ENCODE measurements at regions not wholly inside any gene's neighbourhood (a gene's known extent, or its start where the extent isn't known, plus 50 kb on each side); places are given as distances from the start of the nearest gene placed in this dataset.

- TF ChIP-seq GABPA (IDR thresholded peaks at IDR 0.05; ENCODE audit: low read depth) (no peak), SRF (IDR thresholded peaks at IDR 0.05; ENCODE audit: low read depth in 2 of 2, low read length in 2 of 2) (no peak), CEBPB (IDR thresholded peaks at IDR 0.05; ENCODE audit: borderline replicate concordance in 1 of 2, low read depth in 2 of 2, low read length in 2 of 2) (no peak)
- no peak overlapping the region for H3K9ac ChIP-seq (ENCODE audit: control insufficient read depth, insufficient read depth, low read length)
- ATAC-seq (no peak), FAIRE-seq (no peak), DNase-seq (ENCODE audit: low read depth, low spot score) (no peak)
- intact Hi-C loops (cut with micrococcal nuclease; ENCODE audit: unreplicated experiment) (no loop called here), in situ Hi-C loops (cut with MboI) (no loop called here)
- H3K9me3 ChIP-seq (replicated peaks; ENCODE audit: control insufficient read depth, insufficient read depth, low read length), result no peaks in the 10 kb centered on the region; the same call in 2 of the 3 replicates
- ChIA-PET RAD21 (ENCODE audit: unreplicated experiment) (no interaction called here), SMC1A (ENCODE audit: uncharacterized antibody, unreplicated experiment) (no interaction called here), POLR2A (no interaction called here), CTCF (no interaction called here)
- 9% methylated on average over 4 of the region's 4 CpGs for WGBS (ENCODE audit: insufficient coverage, insufficient replicate concordance, low lambda C conversion rate, missing lambda C conversion rate)
- H3K27me3 ChIP-seq (replicated peaks in 1 of 2; ENCODE audit: control insufficient read depth in 2 of 2, insufficient read depth in 2 of 2, low read length in 1 of 2), result peaks cover 0 to 2% of the 10 kb centered on the region in 2 experiments; a peak in 1 of 4 replicates
- H4K20me1 ChIP-seq (ENCODE audit: control insufficient read depth, insufficient read depth), result no peaks in the 10 kb centered on the region
- H3K4me1 ChIP-seq (ENCODE audit: control insufficient read depth, insufficient read depth, low read length), result no peaks in the 10 kb centered on the region
- no TSS peak for BruUV-seq (replicated peaks)
- H3K4me3 ChIP-seq, result no peak overlapping the region
- no peaks in the 10 kb centered on the region for H3K79me2 ChIP-seq (ENCODE audit: control insufficient read depth, insufficient read depth, low read length)
- no peak overlapping the region for H3K27ac ChIP-seq (ENCODE audit: control insufficient read depth, insufficient read depth)
- H2AFZ ChIP-seq (ENCODE audit: control insufficient read depth, low read depth, low read length), result no peak overlapping the region
- no peaks in the 10 kb centered on the region for H3K36me3 ChIP-seq (ENCODE audit: control insufficient read depth in 2 of 2, insufficient read depth in 2 of 2, low read length in 1 of 2)
- H3K4me2 ChIP-seq (ENCODE audit: control insufficient read depth, insufficient read depth), result no peak overlapping the region
These were observed 284.7 kb downstream of the SMARCA2 start for GRCh38 chr9:2299843-2300205.

- POLR2A ChIA-PET, result no interaction called here
- SMC1A ChIA-PET (ENCODE audit: uncharacterized antibody, unreplicated experiment), result no interaction called here
- RAD21 ChIA-PET (ENCODE audit: unreplicated experiment), result no interaction called here
- intact Hi-C loops (cut with micrococcal nuclease; ENCODE audit: unreplicated experiment), result no loop called here
- Histone ChIP-seq H3K27ac (ENCODE audit: control insufficient read depth, insufficient read depth) (no peak overlapping the region), H3K9me3 (replicated peaks; ENCODE audit: control insufficient read depth, insufficient read depth, low read length) (no peaks in the 10 kb centered on the region; the same call in 2 of the 3 replicates), H3K79me2 (ENCODE audit: control insufficient read depth, insufficient read depth, low read length) (no peaks in the 10 kb centered on the region), H3K27me3 (replicated peaks in 1 of 2; ENCODE audit: control insufficient read depth in 2 of 2, insufficient read depth in 2 of 2, low read length in 1 of 2) (peaks cover 0 to 2% of the 10 kb centered on the region in 2 experiments; a peak in 1 of 4 replicates), H3K4me1 (ENCODE audit: control insufficient read depth, insufficient read depth, low read length) (no peaks in the 10 kb centered on the region), H3K36me3 (ENCODE audit: control insufficient read depth in 2 of 2, insufficient read depth in 2 of 2, low read length in 1 of 2) (no peaks in the 10 kb centered on the region), H3K4me3 (no peak overlapping the region), H3K4me2 (ENCODE audit: control insufficient read depth, insufficient read depth) (no peak overlapping the region), H2AFZ (ENCODE audit: control insufficient read depth, low read depth, low read length) (no peak overlapping the region), H3K9ac (ENCODE audit: control insufficient read depth, insufficient read depth, low read length) (no peak overlapping the region), H4K20me1 (ENCODE audit: control insufficient read depth, insufficient read depth) (no peaks in the 10 kb centered on the region)
- CTCF ChIA-PET, result no interaction called here
- in situ Hi-C loops (cut with MboI), result no loop called here
- FAIRE-seq, result no peak
- ATAC-seq, result no peak
- DNase-seq (ENCODE audit: low read depth, low spot score), result no peak
- BruUV-seq (replicated peaks), result no TSS peak
- TF ChIP-seq NFYB (IDR thresholded peaks at IDR 0.05; ENCODE audit: insufficient read depth, low read depth, low read length) (no peak), BCL11A (IDR thresholded peaks at IDR 0.05; ENCODE audit: low read depth, low read length) (no peak), JUNB (IDR thresholded peaks at IDR 0.05) (no peak), PAX5 (IDR thresholded peaks at IDR 0.05; ENCODE audit: borderline replicate concordance, low read depth, low read length) (no peak), EED (IDR thresholded peaks at IDR 0.05; ENCODE audit: low read depth) (no peak), SUZ12 (IDR thresholded peaks at IDR 0.05; ENCODE audit: unreplicated experiment) (no peak), SUPT20H (IDR thresholded peaks at IDR 0.05; ENCODE audit: borderline replicate concordance, control insufficient read depth, low read depth, low read length) (no peak)
- TF ChIP-seq, protein P1, sequence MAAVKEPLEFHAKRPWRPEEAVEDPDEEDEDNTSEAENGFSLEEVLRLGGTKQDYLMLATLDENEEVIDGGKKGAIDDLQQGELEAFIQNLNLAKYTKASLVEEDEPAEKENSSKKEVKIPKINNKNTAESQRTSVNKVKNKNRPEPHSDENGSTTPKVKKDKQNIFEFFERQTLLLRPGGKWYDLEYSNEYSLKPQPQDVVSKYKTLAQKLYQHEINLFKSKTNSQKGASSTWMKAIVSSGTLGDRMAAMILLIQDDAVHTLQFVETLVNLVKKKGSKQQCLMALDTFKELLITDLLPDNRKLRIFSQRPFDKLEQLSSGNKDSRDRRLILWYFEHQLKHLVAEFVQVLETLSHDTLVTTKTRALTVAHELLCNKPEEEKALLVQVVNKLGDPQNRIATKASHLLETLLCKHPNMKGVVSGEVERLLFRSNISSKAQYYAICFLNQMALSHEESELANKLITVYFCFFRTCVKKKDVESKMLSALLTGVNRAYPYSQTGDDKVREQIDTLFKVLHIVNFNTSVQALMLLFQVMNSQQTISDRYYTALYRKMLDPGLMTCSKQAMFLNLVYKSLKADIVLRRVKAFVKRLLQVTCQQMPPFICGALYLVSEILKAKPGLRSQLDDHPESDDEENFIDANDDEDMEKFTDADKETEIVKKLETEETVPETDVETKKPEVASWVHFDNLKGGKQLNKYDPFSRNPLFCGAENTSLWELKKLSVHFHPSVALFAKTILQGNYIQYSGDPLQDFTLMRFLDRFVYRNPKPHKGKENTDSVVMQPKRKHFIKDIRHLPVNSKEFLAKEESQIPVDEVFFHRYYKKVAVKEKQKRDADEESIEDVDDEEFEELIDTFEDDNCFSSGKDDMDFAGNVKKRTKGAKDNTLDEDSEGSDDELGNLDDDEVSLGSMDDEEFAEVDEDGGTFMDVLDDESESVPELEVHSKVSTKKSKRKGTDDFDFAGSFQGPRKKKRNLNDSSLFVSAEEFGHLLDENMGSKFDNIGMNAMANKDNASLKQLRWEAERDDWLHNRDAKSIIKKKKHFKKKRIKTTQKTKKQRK (IDR thresholded peaks at IDR 0.05; ENCODE audit: low read depth, low read length), result no peak
- TF ChIP-seq, protein P2, sequence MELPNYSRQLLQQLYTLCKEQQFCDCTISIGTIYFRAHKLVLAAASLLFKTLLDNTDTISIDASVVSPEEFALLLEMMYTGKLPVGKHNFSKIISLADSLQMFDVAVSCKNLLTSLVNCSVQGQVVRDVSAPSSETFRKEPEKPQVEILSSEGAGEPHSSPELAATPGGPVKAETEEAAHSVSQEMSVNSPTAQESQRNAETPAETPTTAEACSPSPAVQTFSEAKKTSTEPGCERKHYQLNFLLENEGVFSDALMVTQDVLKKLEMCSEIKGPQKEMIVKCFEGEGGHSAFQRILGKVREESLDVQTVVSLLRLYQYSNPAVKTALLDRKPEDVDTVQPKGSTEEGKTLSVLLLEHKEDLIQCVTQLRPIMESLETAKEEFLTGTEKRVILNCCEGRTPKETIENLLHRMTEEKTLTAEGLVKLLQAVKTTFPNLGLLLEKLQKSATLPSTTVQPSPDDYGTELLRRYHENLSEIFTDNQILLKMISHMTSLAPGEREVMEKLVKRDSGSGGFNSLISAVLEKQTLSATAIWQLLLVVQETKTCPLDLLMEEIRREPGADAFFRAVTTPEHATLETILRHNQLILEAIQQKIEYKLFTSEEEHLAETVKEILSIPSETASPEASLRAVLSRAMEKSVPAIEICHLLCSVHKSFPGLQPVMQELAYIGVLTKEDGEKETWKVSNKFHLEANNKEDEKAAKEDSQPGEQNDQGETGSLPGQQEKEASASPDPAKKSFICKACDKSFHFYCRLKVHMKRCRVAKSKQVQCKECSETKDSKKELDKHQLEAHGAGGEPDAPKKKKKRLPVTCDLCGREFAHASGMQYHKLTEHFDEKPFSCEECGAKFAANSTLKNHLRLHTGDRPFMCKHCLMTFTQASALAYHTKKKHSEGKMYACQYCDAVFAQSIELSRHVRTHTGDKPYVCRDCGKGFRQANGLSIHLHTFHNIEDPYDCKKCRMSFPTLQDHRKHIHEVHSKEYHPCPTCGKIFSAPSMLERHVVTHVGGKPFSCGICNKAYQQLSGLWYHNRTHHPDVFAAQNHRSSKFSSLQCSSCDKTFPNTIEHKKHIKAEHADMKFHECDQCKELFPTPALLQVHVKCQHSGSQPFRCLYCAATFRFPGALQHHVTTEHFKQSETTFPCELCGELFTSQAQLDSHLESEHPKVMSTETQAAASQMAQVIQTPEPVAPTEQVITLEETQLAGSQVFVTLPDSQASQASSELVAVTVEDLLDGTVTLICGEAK (IDR thresholded peaks at IDR 0.05; ENCODE audit: borderline replicate concordance), result no peak
These were observed 285.2 kb downstream of the SMARCA2 start for GRCh38 chr9:2300325-2300724.
